Skeletal muscle tissue (tissue), 3 donors: ENCODE measurements at regions not wholly inside any gene's neighbourhood (a gene's known extent, or its start where the extent isn't known, plus 50 kb on each side); places are given as distances from the start of the nearest gene placed in this dataset.

Experiments used
- H3K27ac ChIP-seq: one replicate; pipeline ENCODE4 v1.7.0; 2013; ENCODE audit warnings: mild to moderate bottlenecking, low read depth, low read length, inconsistent platforms
- H3K27me3 ChIP-seq, 3 donors: one replicate each; pipeline ENCODE4 v1.7.0; 2013; ENCODE audit warnings: low read length in 3 of 3; ENCODE audit not compliant: control insufficient read depth in 3 of 3, insufficient read depth in 3 of 3
- H3K36me3 ChIP-seq, 3 donors: one replicate each; pipeline ENCODE4 v1.7.0; 2013; ENCODE audit warnings: low read length in 3 of 3; ENCODE audit not compliant: control insufficient read depth in 3 of 3, insufficient read depth in 3 of 3
- H3K4me1 ChIP-seq, 3 donors: one replicate each; pipeline ENCODE4 v1.7.0; 2013; ENCODE audit warnings: low read length in 3 of 3, mild to moderate bottlenecking in 3 of 3; ENCODE audit not compliant: control insufficient read depth in 3 of 3, insufficient read depth in 3 of 3
- H3K4me3 ChIP-seq, 3 donors: one replicate each; pipeline ENCODE4 v1.7.0; 2013; ENCODE audit warnings: low read length in 3 of 3
- H3K9ac ChIP-seq, 3 donors: one replicate each; pipeline ENCODE4 v1.7.0; 2013; ENCODE audit warnings: low read length in 3 of 3, mild to moderate bottlenecking in 3 of 3, moderate library complexity in 2 of 3, low read depth in 1 of 3
- H3K9me3 ChIP-seq, 3 donors: one replicate each; pipeline ENCODE4 v1.7.0; 2013; ENCODE audit warnings: low read length in 3 of 3; ENCODE audit not compliant: control insufficient read depth in 3 of 3
- donor health status: Osteomylitis.

- no peak overlapping the region for H3K9ac ChIP-seq
- no peak overlapping the region for H3K27ac ChIP-seq
- H3K27me3 ChIP-seq: no peaks in the 10 kb centered on the region
- H3K4me1 ChIP-seq: no peaks in the 10 kb centered on the region
- no peaks in the 10 kb centered on the region for H3K36me3 ChIP-seq
- no peaks in the 10 kb centered on the region for H3K9me3 ChIP-seq
- H3K4me3 ChIP-seq: no peak overlapping the region
These were observed 50.8 kb upstream of the SGK1 start for GRCh38 chr6:134368670-134369069.
